GM12892 (cell line): ENCODE measurements at regions not wholly inside any gene's neighbourhood (a gene's known extent, or its start where the extent isn't known, plus 50 kb on each side); places are given as distances from the start of the nearest gene placed in this dataset.

Experiments used
- POLR2A ChIP-seq: IDR thresholded peaks from 2 replicates; pipeline ENCODE4 v1.6.1; 2011; ENCODE audit warnings: low read depth, low read length, control low read depth
- POLR2AphosphoS5 ChIP-seq: IDR thresholded peaks from 2 replicates; pipeline ENCODE4 v1.6.1; 2011; ENCODE audit warnings: low read depth, low read length, control low read depth

GRCh38 chrX:132272826-132273225, 53.6 kb upstream of the RAP2C start:
- no peak for TF ChIP-seq POLR2AphosphoS5
- no peak for TF ChIP-seq POLR2A
